Calu3 (cell line): ENCODE measurements at regions not wholly inside any gene's neighbourhood (a gene's known extent, or its start where the extent isn't known, plus 50 kb on each side); places are given as distances from the start of the nearest gene placed in this dataset.

Experiments used
- BruUV-seq: library from RNA; stranded (reverse); fragments of 400-500 nt; replicated peaks from 2 replicates; lab custom pipeline; 2021; lab: Mats Ljungman, UMichigan
- CTCF ChIA-PET: fragments of 300-600 bp; sonication (Branson Sonifier 250); formaldehyde crosslinking; loops from one replicate; lab custom pipeline; 2022; ENCODE audit warnings: antibody characterized with exemption; lab: Charles Lee
- DNase-seq: peaks from one replicate; pipeline ENCODE4 v3.0.0; 2022
- H3K27ac Mint-ChIP-seq: one replicate; pipeline ENCODE4 v1.8.0; 2022; ENCODE audit warnings: mixed read lengths; ENCODE audit not compliant: unreplicated experiment
- H3K27me3 Mint-ChIP-seq: one replicate; pipeline ENCODE4 v1.8.0; 2022; ENCODE audit warnings: mixed read lengths; ENCODE audit not compliant: unreplicated experiment
- H3K36me3 Mint-ChIP-seq: one replicate; pipeline ENCODE4 v1.8.0; 2022; ENCODE audit warnings: mild to moderate bottlenecking, moderate library complexity, mixed read lengths; ENCODE audit not compliant: insufficient read depth, unreplicated experiment
- H3K4me1 Mint-ChIP-seq: one replicate; pipeline ENCODE4 v1.8.0; 2022; ENCODE audit warnings: mild to moderate bottlenecking, low read depth, mixed read lengths; ENCODE audit not compliant: unreplicated experiment
- H3K4me3 Mint-ChIP-seq: one replicate; pipeline ENCODE4 v1.8.0; 2022; ENCODE audit warnings: mild to moderate bottlenecking, low read depth, moderate library complexity, mixed read lengths; ENCODE audit not compliant: unreplicated experiment
- H3K9me3 Mint-ChIP-seq: one replicate; pipeline ENCODE4 v1.8.0; 2022; ENCODE audit warnings: low read depth, mixed read lengths; ENCODE audit not compliant: unreplicated experiment
- intact Hi-C: fragments of 100-400 bp; cut with micrococcal nuclease; formaldehyde crosslinking; loops from one replicate; pipeline ENCODE4 v1.10.0; 2022; ENCODE audit not compliant: unreplicated experiment
- TF ChIP-seq, protein P1 (sequence below): fragments of 200-600 bp; IDR thresholded peaks from one replicate; pipeline ENCODE4 v1.8.0; 2022; ENCODE audit warnings: antibody characterized with exemption; ENCODE audit not compliant: unreplicated experiment

DNA sequence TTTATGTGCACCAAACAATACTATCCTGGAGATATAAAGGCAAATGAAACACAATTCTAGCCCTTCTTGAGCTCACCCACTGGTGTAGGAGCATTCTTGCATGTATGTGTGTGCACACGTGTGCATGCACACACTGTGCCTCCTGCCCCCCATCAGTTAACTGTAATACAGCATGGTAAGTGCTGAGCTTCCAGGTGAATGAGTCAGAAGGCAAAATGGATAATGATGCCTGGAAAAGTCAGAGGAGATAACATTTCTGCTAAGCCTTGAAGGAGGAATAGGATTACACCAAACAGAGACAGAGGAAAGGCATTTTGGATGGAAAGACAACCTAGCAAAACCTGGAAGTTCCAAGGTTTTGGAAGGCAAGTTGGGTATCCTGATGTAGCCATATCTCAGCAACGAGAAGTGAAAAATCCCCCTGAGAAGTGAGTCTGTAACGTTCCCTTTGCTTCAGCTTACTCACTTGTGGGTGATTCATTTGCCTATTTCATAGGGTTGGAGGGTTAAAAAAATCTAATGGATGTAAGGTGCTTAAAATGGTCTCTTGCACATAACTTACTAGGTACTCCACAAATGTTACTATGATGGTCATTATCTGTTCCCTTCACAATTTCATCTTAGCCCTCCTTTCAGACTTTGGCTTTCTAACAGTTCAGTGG lies 101.4 kb upstream of the STC2 start:
- H3K4me3 Mint-ChIP-seq: no peak overlapping the region
- peaks cover 21% of the 10 kb centered on the region for H3K4me1 Mint-ChIP-seq
- TF ChIP-seq, protein P1, sequence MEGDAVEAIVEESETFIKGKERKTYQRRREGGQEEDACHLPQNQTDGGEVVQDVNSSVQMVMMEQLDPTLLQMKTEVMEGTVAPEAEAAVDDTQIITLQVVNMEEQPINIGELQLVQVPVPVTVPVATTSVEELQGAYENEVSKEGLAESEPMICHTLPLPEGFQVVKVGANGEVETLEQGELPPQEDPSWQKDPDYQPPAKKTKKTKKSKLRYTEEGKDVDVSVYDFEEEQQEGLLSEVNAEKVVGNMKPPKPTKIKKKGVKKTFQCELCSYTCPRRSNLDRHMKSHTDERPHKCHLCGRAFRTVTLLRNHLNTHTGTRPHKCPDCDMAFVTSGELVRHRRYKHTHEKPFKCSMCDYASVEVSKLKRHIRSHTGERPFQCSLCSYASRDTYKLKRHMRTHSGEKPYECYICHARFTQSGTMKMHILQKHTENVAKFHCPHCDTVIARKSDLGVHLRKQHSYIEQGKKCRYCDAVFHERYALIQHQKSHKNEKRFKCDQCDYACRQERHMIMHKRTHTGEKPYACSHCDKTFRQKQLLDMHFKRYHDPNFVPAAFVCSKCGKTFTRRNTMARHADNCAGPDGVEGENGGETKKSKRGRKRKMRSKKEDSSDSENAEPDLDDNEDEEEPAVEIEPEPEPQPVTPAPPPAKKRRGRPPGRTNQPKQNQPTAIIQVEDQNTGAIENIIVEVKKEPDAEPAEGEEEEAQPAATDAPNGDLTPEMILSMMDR: no peak
- H3K9me3 Mint-ChIP-seq: peaks cover 1% of the 10 kb centered on the region
- no peak for DNase-seq
- H3K27ac Mint-ChIP-seq: no peak overlapping the region
- CTCF ChIA-PET: no interaction called here
- BruUV-seq: no TSS peak
- intact Hi-C loops: no loop called here
- H3K36me3 Mint-ChIP-seq: no peaks in the 10 kb centered on the region
- no peaks in the 10 kb centered on the region for H3K27me3 Mint-ChIP-seq

DNA sequence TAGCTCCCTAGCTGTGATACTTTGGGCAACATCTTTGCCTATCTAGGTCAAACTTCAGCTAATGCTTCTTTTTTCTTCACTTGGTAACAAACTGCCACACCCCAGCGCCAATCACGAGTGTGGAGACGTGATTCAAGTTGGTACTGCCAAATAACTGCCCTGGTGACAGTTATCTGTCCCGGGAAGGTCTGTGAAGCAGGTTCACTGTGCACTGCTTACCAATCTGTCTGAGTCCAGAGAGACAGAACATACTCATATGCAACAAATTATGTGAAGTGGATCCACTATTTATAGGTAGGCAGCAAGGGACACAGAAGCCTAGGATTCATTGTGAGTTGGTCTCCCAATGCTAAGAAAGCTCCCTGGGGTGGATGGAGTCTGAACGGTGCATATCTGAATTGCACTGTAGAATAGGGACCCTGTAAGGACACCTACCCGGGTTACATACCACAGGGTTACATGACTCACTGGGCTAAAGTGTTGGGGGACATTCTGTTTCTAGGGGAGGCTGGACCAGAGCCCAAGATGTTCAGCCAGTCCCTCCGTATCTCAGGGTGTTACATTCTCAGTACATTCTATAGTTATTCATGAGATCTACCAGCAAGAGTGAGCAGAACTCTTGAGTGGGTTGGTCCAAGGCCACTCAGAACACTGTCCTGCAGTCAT lies 95.4 kb upstream of the STC2 start:
- CTCF ChIA-PET: no interaction called here
- Mint-ChIP-seq H3K27ac (no peak overlapping the region), H3K4me3 (no peak overlapping the region), H3K9me3 (peaks cover 8% of the 10 kb centered on the region), H3K4me1 (no peaks in the 10 kb centered on the region), H3K27me3 (no peaks in the 10 kb centered on the region), H3K36me3 (no peaks in the 10 kb centered on the region)
- intact Hi-C loops: no loop called here
- BruUV-seq: no TSS peak
- TF ChIP-seq, protein P1: no peak
- no peak for DNase-seq

DNA sequence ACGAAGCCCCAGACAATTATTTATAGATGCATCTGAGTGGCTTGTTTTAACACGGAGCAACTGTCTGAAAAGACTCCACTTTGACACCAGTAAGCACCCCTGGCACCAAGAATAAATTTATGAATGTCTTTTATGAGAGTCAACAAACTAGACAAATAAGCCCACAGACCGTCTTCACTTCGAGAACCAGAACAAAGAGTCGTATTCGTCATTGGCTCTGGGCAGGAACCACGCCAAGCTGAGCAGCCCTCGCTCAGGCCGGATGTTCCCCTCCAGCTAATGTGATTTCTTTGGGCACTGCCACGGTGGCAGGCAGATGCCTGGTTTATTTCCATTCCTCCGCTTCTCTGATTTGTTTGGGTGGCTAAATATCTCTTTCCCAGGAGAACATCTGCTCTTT lies 91.9 kb upstream of the STC2 start:
- Mint-ChIP-seq H3K27ac (no peak overlapping the region), H3K4me1 (no peaks in the 10 kb centered on the region), H3K36me3 (no peaks in the 10 kb centered on the region), H3K4me3 (no peak overlapping the region), H3K9me3 (peaks cover 8% of the 10 kb centered on the region), H3K27me3 (no peaks in the 10 kb centered on the region)
- intact Hi-C loops: no loop called here
- DNase-seq: no peak
- BruUV-seq: no TSS peak
- CTCF ChIA-PET: no interaction called here
- TF ChIP-seq, protein P1: no peak

DNA sequence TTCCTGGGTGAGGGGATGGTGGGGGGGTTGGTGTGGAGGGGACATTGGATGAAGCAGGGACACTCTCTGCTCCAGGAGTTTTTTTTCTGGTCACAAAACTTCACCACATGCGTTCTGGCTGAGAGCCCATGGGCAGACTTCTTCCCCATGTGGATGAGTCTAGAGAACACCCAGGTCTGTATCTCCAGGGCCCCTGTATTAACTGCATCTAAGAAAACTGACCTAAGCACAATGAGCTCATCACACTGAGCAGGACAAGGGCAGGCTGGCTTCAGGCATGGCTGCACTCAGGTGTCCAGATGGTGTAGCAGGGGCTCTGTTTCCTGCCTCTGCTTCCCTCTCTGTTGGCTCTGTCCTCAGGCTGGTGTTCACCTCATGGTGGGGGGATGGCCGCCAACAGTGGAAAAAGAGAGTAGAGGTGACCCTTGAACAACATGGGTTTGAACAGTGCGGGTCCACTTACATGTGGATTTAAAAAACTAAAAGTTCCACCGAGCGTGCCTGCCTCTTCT lies 85.3 kb upstream of the STC2 start:
- no TSS peak for BruUV-seq
- CTCF ChIA-PET: no interaction called here
- no peak overlapping the region for H3K27ac Mint-ChIP-seq
- H3K36me3 Mint-ChIP-seq: no peaks in the 10 kb centered on the region
- no peak for DNase-seq
- no peaks in the 10 kb centered on the region for H3K9me3 Mint-ChIP-seq
- intact Hi-C loops: no loop called here
- H3K4me1 Mint-ChIP-seq: no peaks in the 10 kb centered on the region
- no peaks in the 10 kb centered on the region for H3K27me3 Mint-ChIP-seq
- TF ChIP-seq, protein P1: no peak
- H3K4me3 Mint-ChIP-seq: no peak overlapping the region
